Type B pancreatic cell (in vitro differentiated cells): ENCODE measurements at regions not wholly inside any gene's neighbourhood (a gene's known extent, or its start where the extent isn't known, plus 50 kb on each side); places are given as distances from the start of the nearest gene placed in this dataset.

Source experiments
- DNase-seq: peaks from one replicate; pipeline ENCODE4 v3.0.0; 2021; ENCODE audit warnings: mixed read lengths; ENCODE audit not compliant: unreplicated experiment; ENCODE audit errors: extremely low spot score
- H3K27ac Mint-ChIP-seq: 2 replicates; pipeline ENCODE4 v1.8.0; 2021; ENCODE audit warnings: mild to moderate bottlenecking, mixed read lengths
- H3K27me3 Mint-ChIP-seq: 2 replicates; pipeline ENCODE4 v1.8.0; 2021; ENCODE audit warnings: mixed read lengths
- H3K36me3 Mint-ChIP-seq: 2 replicates; pipeline ENCODE4 v1.8.0; 2021; ENCODE audit warnings: mixed read lengths
- H3K4me1 Mint-ChIP-seq: one replicate; pipeline ENCODE4 v1.8.0; 2021; ENCODE audit warnings: mixed read lengths; ENCODE audit not compliant: unreplicated experiment
- H3K4me3 Mint-ChIP-seq: 2 replicates; pipeline ENCODE4 v1.8.0; 2021; ENCODE audit warnings: mild to moderate bottlenecking, mixed read lengths
- H3K9me3 Mint-ChIP-seq: 2 replicates; pipeline ENCODE4 v1.8.0; 2021; ENCODE audit warnings: mixed read lengths
- TF ChIP-seq, protein P1 (sequence below): fragments of 200-600 bp; sonication (generic); conservative IDR thresholded peaks from 2 replicates; pipeline ENCODE4 v1.5.0; 2021; ENCODE audit warnings: antibody characterized with exemption, mild to moderate bottlenecking

DNA sequence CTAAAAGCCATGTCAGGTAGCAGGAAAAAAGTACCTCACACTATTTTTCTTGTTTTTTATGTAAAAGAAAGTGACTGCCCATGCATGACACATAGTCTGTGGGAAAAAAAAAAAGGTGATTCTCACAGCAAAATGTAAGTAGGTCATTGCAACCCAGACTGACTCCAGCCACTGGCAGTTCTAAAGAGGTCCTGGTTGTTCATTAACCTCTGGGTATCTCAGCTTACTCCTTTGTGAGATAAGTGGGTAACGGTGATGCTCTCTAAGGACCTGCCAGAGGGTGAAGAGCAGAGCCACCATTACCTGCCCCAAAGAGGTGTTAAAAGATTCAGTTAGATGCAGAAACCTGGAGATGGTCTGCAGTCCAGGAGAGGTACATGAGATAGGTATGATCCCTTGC lies 531.9 kb downstream of the GRIN2A start:
- Mint-ChIP-seq H3K36me3 (no peaks in the 10 kb centered on the region), H3K4me1 (no peaks in the 10 kb centered on the region), H3K27ac (no peak overlapping the region), H3K27me3 (peaks cover 15% of the 10 kb centered on the region), H3K9me3 (no peaks in the 10 kb centered on the region), H3K4me3 (no peak overlapping the region)
- TF ChIP-seq, protein P1, sequence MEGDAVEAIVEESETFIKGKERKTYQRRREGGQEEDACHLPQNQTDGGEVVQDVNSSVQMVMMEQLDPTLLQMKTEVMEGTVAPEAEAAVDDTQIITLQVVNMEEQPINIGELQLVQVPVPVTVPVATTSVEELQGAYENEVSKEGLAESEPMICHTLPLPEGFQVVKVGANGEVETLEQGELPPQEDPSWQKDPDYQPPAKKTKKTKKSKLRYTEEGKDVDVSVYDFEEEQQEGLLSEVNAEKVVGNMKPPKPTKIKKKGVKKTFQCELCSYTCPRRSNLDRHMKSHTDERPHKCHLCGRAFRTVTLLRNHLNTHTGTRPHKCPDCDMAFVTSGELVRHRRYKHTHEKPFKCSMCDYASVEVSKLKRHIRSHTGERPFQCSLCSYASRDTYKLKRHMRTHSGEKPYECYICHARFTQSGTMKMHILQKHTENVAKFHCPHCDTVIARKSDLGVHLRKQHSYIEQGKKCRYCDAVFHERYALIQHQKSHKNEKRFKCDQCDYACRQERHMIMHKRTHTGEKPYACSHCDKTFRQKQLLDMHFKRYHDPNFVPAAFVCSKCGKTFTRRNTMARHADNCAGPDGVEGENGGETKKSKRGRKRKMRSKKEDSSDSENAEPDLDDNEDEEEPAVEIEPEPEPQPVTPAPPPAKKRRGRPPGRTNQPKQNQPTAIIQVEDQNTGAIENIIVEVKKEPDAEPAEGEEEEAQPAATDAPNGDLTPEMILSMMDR = no peak
- DNase-seq = no peak

DNA sequence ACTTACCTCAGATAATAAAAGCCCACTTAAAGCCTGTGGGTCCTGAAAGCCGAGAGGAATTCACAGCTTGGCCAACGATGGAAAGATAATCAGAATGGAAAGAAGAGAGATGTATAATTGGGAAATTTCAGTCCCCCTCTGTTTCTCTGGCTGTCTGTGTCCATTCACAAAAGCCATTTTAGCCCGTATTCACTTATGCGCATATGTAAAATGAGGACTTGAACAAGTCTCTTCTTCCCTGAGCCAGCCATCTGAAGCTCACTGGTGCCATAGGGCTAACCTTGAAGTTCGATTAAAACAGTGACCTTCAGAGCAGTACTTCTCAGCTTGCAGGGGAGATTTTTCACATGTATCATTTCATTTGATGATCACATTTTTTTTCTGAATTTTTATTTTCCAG lies 527.2 kb downstream of the GRIN2A start:
- H3K4me3 Mint-ChIP-seq = no peak overlapping the region
- no peak for DNase-seq
- H3K27me3 Mint-ChIP-seq = peaks cover 22% of the 10 kb centered on the region
- H3K36me3 Mint-ChIP-seq = no peaks in the 10 kb centered on the region
- TF ChIP-seq, protein P1 = no peak
- H3K4me1 Mint-ChIP-seq = peaks cover 5% of the 10 kb centered on the region
- peaks cover 4% of the 10 kb centered on the region for H3K9me3 Mint-ChIP-seq
- H3K27ac Mint-ChIP-seq = no peak overlapping the region

DNA sequence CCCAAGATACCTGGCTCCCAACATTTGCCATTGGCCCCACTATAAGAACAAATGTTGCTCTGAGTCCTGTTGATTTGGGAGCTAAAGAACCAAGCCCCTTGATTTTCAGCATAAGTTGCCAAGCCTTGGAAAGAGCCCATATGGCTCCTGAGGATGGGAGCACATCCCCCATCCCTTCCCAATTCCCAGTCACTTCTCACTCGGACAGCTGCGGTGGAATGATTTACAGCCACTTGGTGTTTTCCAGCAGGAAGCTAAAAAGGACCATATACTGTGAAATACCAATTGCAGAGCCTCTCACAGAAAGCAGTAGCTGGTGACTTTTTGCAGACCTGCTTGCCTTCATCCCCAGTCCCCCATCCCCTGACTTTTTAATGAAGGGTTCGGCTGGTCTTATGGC lies 524.6 kb downstream of the GRIN2A start:
- TF ChIP-seq, protein P1 = no peak
- peaks cover 4% of the 10 kb centered on the region for H3K9me3 Mint-ChIP-seq
- no peaks in the 10 kb centered on the region for H3K36me3 Mint-ChIP-seq
- DNase-seq = no peak
- no peak overlapping the region for H3K27ac Mint-ChIP-seq
- peaks cover 19% of the 10 kb centered on the region for H3K4me1 Mint-ChIP-seq
- H3K27me3 Mint-ChIP-seq = peaks cover 42% of the 10 kb centered on the region
- H3K4me3 Mint-ChIP-seq = no peak overlapping the region

DNA sequence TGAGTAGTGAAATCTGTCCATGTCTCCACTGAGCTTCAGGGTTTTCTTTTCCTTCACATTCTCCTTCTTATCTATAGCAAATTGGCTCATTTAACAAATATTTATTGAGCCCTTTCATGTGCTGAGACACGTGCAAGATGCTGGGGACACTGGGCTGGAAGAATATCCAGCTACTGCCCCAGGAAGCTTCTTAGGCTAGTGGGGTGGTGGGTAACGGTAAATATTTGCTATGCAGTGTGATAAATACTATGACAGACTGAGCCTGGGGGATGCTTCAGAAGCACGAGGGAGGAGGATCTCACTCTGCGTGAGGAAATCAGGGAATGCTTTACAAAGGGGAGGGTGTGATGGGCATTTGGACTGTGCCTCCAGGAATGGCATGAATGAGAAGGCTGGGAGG lies 524.1 kb downstream of the GRIN2A start:
- Mint-ChIP-seq H3K27me3 (peaks cover 42% of the 10 kb centered on the region), H3K4me3 (no peak overlapping the region), H3K4me1 (peaks cover 19% of the 10 kb centered on the region), H3K9me3 (peaks cover 4% of the 10 kb centered on the region), H3K36me3 (no peaks in the 10 kb centered on the region), H3K27ac (peak overlapping the region; percentile 78)
- TF ChIP-seq, protein P1 = no peak
- no peak for DNase-seq

DNA sequence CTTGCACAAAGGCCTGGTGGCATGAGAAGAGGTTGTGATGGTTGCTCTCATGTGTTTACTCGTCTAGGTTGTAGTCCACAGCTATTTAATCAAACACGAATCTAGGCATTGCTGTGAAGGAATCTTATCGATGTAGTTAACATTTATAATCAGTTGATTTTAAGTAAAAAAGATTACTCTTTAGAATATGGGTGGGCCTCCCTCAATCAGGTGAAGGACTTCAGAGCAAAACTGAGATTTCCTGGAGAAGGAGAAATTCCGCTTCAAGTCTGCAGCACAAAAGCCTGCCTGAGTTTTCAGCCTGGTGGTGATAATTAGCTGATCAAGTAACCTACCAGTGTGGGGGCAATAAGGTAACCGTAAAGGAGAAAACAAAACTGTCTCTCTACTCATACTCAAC lies 523.6 kb downstream of the GRIN2A start:
- H3K9me3 Mint-ChIP-seq = peaks cover 4% of the 10 kb centered on the region
- TF ChIP-seq, protein P1 = no peak
- H3K27me3 Mint-ChIP-seq = peaks cover 42% of the 10 kb centered on the region
- DNase-seq = no peak
- H3K4me3 Mint-ChIP-seq = no peak overlapping the region
- H3K27ac Mint-ChIP-seq = peak overlapping the region; percentile 78
- peaks cover 19% of the 10 kb centered on the region for H3K4me1 Mint-ChIP-seq
- no peaks in the 10 kb centered on the region for H3K36me3 Mint-ChIP-seq

DNA sequence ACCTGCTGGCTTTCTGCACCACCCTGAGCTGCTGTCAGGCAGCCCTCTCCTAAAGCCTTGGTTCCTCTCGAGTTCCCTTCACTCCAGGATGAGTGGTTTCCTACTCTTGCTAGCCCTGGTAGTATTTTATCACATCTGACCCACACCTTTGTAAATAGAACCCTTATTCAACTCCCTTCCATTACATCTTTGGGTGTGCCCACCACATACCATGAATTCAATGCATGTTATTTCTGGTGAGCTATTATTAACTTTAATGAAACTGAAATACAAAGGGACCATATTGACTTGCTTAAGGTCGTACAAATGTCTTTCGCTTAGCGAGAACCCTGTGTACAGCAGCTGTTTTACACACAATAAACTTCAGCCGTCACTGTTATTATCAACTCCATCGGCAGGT lies 521.3 kb downstream of the GRIN2A start:
- H3K9me3 Mint-ChIP-seq = peaks cover 4% of the 10 kb centered on the region
- H3K27ac Mint-ChIP-seq = no peak overlapping the region
- H3K36me3 Mint-ChIP-seq = no peaks in the 10 kb centered on the region
- H3K4me3 Mint-ChIP-seq = no peak overlapping the region
- peaks cover 44% of the 10 kb centered on the region for H3K27me3 Mint-ChIP-seq
- no peak for DNase-seq
- TF ChIP-seq, protein P1 = no peak
- H3K4me1 Mint-ChIP-seq = peaks cover 19% of the 10 kb centered on the region
